ENCODE measurements at regions not wholly inside any gene's neighbourhood (a gene's known extent, or its start where the extent isn't known, plus 50 kb on each side); places are given as distances from the start of the nearest gene placed in this dataset.
"Not testable (repeated sequence)": the region's sequence is repeated elsewhere in the genome, so short reads cannot be mapped to it uniquely, and the experiment has no call there.

- DNase-seq = no peak
Observed at GRCh38 chr7:81831883-81832282, 62.0 kb upstream of the HGF start.

- not testable (repeated sequence) for DNase-seq
Observed at GRCh38 chr7:81829511-81829910, 59.7 kb upstream of the HGF start.

GRCh38 chr7:81822811-81823210 lies 53.0 kb upstream of the HGF start:
- DNase-seq = no peak

GRCh38 chr7:81819861-81820260 lies 50.0 kb upstream of the HGF start:
- DNase-seq = no peak

Measured in fibroblast of upper back skin (primary cell).